ENCODE measurements at regions not wholly inside any gene's neighbourhood (a gene's known extent, or its start where the extent isn't known, plus 50 kb on each side); places are given as distances from the start of the nearest gene placed in this dataset.

DNA sequence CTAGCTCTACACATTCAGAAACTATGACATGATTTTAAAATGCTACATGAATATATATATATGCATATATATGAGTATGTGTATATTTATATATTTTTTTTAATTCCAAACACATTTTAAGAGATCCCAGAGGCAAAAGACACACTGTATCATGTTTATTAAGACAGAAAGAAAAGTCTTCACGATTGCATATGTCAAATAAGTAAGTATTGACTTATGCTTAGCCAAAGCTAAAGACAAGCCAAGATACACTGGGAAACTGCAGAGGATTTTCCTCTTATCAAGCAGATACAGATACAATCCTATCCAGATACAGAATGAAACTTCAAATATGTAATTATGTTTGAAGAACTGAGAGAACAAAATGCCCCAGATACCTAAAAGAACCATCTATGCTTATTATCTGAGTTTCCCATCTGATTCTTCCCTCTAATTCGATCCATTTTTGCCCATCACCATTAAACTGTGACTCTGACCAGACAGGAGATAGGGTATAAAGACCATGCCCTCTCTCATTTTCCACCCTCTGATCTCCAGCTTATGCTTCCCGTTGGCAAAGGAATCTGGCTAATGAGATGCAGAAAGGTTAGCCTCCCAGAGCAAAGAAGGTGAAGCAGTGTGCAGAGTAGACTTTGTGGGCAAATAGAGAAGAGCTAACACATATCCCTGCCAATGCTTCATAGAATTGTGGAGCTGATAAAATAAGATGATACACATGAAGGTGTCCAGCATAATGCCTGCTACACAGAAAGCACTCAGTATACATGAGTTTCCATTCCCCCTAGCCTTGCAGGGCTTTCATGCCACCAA is 131.0 kb upstream of the TARS1 start:
- Mint-ChIP-seq H3K27me3 (ENCODE audit: insufficient read depth) (no peaks in the 10 kb centered on the region), H3K36me3 (ENCODE audit: low read depth) (no peaks in the 10 kb centered on the region), H3K27ac (no peak overlapping the region), H3K4me1 (no peaks in the 10 kb centered on the region), H3K4me3 (no peak overlapping the region), H3K9me3 (no peaks in the 10 kb centered on the region)
- no peaks in the 10 kb centered on the region for H3K4me1 ChIP-seq (ENCODE audit: control insufficient read depth, insufficient read depth, low read length)
- WGBS, 2 experiments (ENCODE audit: insufficient coverage in 1 of 2, insufficient read length in 1 of 2), result 96% methylated on average over 3 of the region's 3 CpGs; no CpG with 5 or more reads in 1 of the 2 experiments
- no peak overlapping the region for H3K4me3 ChIP-seq (ENCODE audit: low read length)
- no peak for DNase-seq
- H3K9ac ChIP-seq (ENCODE audit: extremely low read depth, low read length, poor library complexity, severe bottlenecking), result no peak overlapping the region
- TF ChIP-seq, protein P1, sequence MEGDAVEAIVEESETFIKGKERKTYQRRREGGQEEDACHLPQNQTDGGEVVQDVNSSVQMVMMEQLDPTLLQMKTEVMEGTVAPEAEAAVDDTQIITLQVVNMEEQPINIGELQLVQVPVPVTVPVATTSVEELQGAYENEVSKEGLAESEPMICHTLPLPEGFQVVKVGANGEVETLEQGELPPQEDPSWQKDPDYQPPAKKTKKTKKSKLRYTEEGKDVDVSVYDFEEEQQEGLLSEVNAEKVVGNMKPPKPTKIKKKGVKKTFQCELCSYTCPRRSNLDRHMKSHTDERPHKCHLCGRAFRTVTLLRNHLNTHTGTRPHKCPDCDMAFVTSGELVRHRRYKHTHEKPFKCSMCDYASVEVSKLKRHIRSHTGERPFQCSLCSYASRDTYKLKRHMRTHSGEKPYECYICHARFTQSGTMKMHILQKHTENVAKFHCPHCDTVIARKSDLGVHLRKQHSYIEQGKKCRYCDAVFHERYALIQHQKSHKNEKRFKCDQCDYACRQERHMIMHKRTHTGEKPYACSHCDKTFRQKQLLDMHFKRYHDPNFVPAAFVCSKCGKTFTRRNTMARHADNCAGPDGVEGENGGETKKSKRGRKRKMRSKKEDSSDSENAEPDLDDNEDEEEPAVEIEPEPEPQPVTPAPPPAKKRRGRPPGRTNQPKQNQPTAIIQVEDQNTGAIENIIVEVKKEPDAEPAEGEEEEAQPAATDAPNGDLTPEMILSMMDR (conservative IDR thresholded peaks at IDR 0.05), result no peak
- no peaks in the 10 kb centered on the region for H3K36me3 ChIP-seq (ENCODE audit: control insufficient read depth, insufficient read depth, low read length)
- H3K9me3 ChIP-seq (ENCODE audit: control insufficient read depth, low read length), result peaks cover 5% of the 10 kb centered on the region
- H3K27me3 ChIP-seq (ENCODE audit: control insufficient read depth, insufficient read depth, low read length, poor library complexity, severe bottlenecking), result no peaks in the 10 kb centered on the region
- H3K27ac ChIP-seq (ENCODE audit: low read depth, low read length), result no peak overlapping the region

- Histone ChIP-seq H3K9me3 (ENCODE audit: control insufficient read depth, low read length) (peaks cover 5% of the 10 kb centered on the region), H3K4me3 (ENCODE audit: low read length) (no peak overlapping the region), H3K36me3 (ENCODE audit: control insufficient read depth, insufficient read depth, low read length) (no peaks in the 10 kb centered on the region), H3K9ac (ENCODE audit: extremely low read depth, low read length, poor library complexity, severe bottlenecking) (no peak overlapping the region), H3K27ac (ENCODE audit: low read depth, low read length) (no peak overlapping the region), H3K27me3 (ENCODE audit: control insufficient read depth, insufficient read depth, low read length, poor library complexity, severe bottlenecking) (no peaks in the 10 kb centered on the region), H3K4me1 (ENCODE audit: control insufficient read depth, insufficient read depth, low read length) (no peaks in the 10 kb centered on the region)
- no peak overlapping the region for H3K4me3 Mint-ChIP-seq
- no peaks in the 10 kb centered on the region for H3K4me1 Mint-ChIP-seq
- H3K36me3 Mint-ChIP-seq (ENCODE audit: low read depth), result no peaks in the 10 kb centered on the region
- no peak overlapping the region for H3K27ac Mint-ChIP-seq
- 99 to 100% methylated on average over 1 to 2 of the region's 2 CpGs for WGBS, 2 experiments (ENCODE audit: insufficient coverage in 1 of 2, insufficient read length in 1 of 2)
- no peaks in the 10 kb centered on the region for H3K27me3 Mint-ChIP-seq (ENCODE audit: insufficient read depth)
- no peaks in the 10 kb centered on the region for H3K9me3 Mint-ChIP-seq
- TF ChIP-seq, protein P1 (conservative IDR thresholded peaks at IDR 0.05), result no peak
- DNase-seq, result no peak
Measured at GRCh38 chr5:33310451-33310850, 130.3 kb upstream of the TARS1 start.

DNA sequence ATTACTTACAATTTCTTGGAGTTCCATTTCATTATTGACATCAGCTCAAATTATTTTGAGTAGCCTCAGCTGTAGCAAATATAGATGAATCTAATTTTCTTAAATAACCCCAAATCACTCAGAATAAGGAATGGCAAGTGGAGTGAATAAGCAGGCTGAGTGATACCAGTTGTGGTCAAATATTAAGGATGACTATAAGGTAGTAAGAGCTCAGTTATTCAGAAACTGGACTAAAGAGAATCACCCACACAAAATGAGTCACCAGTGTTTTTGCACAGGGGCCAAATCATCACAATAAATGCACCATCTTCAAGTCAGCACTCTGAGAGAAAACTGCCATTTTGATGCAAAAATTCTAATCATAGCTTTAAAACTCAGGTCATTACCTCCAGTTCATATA is 128.9 kb upstream of the TARS1 start:
- Histone ChIP-seq H3K9me3 (ENCODE audit: control insufficient read depth, low read length) (peaks cover 5% of the 10 kb centered on the region), H3K27me3 (ENCODE audit: control insufficient read depth, insufficient read depth, low read length, poor library complexity, severe bottlenecking) (no peaks in the 10 kb centered on the region), H3K36me3 (ENCODE audit: control insufficient read depth, insufficient read depth, low read length) (no peaks in the 10 kb centered on the region), H3K9ac (ENCODE audit: extremely low read depth, low read length, poor library complexity, severe bottlenecking) (no peak overlapping the region), H3K4me3 (ENCODE audit: low read length) (no peak overlapping the region), H3K4me1 (ENCODE audit: control insufficient read depth, insufficient read depth, low read length) (no peaks in the 10 kb centered on the region), H3K27ac (ENCODE audit: low read depth, low read length) (no peak overlapping the region)
- no peaks in the 10 kb centered on the region for H3K9me3 Mint-ChIP-seq
- no peak overlapping the region for H3K4me3 Mint-ChIP-seq
- H3K27ac Mint-ChIP-seq, result no peak overlapping the region
- no peaks in the 10 kb centered on the region for H3K27me3 Mint-ChIP-seq (ENCODE audit: insufficient read depth)
- no peaks in the 10 kb centered on the region for H3K4me1 Mint-ChIP-seq
- DNase-seq, result no peak
- TF ChIP-seq, protein P1 (conservative IDR thresholded peaks at IDR 0.05), result no peak
- H3K36me3 Mint-ChIP-seq (ENCODE audit: low read depth), result no peaks in the 10 kb centered on the region
